GM12872 (cell line): ENCODE measurements at regions not wholly inside any gene's neighbourhood (a gene's known extent, or its start where the extent isn't known, plus 50 kb on each side); places are given as distances from the start of the nearest gene placed in this dataset.

Experiments used
- TF ChIP-seq, protein P1 (sequence below): IDR thresholded peaks from 3 replicates; pipeline ENCODE4 v1.5.1; 2011; ENCODE audit warnings: low read depth, mild to moderate bottlenecking, low read length, moderate library complexity; ENCODE audit not compliant: insufficient read depth

DNA sequence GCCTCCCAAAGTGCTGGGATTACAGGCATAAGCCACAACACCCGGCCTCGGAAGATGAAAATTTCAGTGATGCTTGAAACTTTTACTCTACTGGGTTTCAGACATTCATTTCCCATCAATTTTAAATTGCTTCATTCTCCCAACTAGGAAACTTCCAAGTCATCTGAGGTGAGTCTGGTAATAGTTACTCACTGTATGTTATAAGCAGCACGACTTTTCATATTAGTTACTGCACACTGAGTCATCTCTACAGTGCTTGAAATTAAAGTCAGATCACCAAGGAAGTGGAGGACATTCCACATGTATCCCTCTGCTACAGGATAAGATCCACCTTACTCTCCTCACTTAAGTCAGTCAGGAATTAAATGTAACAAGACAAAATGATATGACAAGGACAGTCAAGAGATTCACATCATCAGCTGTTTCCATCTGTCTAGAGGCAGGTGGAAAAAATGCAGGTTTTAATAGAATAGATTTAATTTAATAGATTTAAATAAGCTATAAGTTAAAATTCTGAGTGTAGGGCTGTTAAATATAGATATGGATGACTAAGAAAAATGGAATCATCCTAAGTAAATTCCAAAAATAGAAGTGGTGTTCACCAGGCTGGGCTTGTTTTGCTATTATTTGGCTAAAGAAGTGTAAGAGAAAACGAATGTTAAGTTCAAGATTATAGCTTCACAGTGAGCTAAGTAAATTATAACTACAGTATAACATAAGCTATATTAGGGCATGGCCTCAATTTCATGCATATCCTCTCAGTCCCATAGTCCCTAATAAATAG lies 104.4 kb downstream of the TMCO5A start:
- TF ChIP-seq, protein P1, sequence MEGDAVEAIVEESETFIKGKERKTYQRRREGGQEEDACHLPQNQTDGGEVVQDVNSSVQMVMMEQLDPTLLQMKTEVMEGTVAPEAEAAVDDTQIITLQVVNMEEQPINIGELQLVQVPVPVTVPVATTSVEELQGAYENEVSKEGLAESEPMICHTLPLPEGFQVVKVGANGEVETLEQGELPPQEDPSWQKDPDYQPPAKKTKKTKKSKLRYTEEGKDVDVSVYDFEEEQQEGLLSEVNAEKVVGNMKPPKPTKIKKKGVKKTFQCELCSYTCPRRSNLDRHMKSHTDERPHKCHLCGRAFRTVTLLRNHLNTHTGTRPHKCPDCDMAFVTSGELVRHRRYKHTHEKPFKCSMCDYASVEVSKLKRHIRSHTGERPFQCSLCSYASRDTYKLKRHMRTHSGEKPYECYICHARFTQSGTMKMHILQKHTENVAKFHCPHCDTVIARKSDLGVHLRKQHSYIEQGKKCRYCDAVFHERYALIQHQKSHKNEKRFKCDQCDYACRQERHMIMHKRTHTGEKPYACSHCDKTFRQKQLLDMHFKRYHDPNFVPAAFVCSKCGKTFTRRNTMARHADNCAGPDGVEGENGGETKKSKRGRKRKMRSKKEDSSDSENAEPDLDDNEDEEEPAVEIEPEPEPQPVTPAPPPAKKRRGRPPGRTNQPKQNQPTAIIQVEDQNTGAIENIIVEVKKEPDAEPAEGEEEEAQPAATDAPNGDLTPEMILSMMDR: no peak

DNA sequence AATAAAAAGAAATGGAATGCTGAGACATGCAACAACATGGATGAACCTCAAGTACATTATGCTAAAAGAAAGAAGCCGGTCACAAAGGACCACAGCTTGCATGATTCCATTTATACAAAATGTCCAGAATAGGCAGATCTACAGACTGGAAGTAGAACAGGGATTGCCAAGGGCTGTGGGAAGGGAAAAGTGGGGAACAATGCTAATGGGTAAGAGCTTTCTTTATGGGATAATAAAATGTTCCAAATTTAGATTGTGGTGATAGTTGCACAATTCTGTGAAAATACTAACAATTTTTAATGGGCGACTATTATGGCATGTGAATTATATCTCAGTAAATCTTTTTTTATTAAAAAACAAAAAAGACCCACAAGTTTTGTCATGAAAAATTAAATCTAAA lies 106.2 kb downstream of the TMCO5A start:
- TF ChIP-seq, protein P1: no peak

DNA sequence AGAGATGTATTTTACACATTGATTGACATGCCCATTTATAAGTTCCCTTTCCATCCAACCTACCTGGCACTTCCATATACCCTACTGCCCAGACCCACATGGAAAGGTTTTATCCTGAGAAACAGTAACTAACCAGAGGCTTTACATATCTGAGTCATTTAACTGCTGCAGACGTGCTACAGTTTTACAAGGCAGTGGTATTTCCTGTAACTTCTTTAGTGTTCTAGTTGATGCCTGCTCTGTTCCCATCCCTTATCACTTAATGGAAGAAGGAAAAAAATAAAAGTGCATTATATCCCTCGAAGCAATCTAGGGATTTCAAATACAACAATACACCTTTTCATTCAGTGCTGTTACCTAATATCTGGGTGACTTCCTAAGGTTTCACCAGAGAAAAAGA lies 107.1 kb downstream of the TMCO5A start:
- TF ChIP-seq, protein P1: no peak

DNA sequence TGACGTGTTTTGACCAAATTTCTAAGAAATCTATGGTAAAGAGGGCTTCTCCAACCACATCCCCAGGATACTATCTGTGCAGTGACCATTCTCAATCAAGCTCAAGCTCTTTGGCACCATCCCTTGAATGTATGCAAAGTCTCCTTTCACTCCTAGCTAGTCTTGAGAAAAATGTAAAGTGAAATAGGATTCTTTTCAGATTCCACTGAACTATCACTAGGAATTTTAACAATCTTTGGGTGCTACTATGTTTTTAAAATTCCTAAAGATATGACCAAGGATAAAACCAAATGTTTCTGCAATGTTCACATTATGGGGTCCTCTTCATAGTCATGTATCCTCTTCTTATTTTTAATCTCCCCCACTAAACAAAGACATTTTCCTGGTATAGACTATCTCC lies 107.8 kb downstream of the TMCO5A start:
- TF ChIP-seq, protein P1: no peak

DNA sequence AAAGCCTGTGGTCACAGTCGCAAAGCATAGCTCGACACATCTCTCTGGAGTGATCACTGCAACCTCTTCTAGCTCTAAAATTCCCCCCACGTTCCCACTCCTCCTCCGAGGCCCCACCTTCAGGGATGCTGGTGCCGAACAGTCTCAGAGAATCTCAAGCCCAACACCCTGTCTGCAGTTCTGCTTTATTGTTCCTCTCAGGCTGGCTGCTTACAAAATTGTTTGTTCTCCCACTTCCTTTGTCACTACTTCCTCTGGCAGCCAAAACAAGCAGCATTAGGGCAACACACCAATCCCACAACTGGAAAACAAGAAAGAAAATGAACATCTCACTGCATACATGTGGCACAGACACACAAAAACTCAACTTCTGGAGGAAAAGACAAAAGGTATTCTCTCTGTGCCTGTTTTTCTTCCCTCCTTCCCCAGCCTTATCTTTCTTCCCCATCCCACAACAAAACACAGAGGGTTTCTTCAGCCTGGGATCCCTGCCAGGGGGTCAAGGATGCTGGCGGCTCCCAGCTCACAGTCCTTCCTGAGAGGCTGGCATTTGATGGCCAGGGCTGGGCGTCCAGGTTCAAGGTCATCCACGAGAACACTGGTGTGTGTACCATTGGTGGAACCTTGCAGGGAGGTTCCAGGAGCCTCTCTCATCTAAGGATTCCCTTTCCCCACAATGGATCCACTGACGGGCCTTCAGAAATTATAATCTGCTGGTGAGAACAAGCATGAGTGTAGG lies 108.4 kb downstream of the TMCO5A start:
- TF ChIP-seq, protein P1: no peak

DNA sequence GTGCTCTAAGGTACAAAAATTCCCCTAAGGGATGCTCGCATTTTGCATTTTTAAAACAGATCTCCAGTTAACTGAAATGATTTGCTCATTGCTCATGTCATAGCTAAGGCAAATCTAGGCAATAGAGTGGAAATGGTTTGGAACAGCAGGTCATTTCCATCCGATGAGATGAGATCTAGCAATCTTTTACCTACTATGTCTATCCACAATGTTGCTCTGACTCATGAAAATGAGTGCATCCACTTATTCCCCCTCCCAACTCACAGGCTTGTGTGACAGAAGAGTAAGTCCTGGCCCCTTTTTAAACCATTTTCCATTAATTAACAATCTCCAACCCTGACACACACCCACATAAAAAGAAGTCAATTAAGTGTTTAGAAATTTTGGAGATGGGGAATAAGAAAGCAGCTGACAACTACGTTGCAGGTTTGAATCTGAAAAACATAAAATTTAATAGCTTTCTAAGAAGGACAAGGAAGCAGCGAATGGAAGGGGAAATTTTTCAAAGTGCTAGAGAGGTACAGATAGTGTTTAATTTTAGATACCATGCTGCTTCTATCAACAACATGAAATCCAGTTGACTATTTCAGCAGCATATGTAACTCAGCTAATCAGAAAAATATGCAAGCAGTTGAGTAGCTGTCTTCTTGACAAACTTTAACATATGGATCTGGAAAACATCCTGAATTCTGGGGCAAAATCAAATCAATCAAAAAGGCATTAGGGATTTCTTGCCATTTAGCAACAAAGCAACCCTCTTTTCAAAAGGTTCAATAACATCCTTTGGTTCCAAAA lies 112.0 kb downstream of the TMCO5A start:
- TF ChIP-seq, protein P1: no peak

DNA sequence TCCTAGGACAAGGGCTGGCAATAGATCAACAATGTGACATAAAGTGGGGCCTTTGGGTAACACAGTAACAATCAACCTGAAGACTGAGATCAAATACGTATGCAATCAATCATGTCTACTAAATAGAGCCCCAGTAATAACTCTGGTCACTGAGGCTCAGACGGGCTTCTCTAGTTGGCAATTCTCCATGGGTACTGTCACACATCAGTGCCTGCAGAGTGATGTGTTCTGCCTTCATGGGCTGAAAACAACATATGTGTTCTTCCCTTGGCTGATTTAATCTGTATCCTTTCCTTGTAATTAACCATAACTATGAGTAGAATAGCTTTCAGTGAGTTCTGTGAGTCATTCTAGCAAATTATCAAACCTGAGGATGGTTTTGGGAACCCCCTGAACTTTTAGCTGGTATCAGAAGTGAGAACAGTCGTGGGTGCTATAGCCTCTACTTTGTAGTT lies 113.6 kb downstream of the TMCO5A start:
- TF ChIP-seq, protein P1: no peak
